HG03558 (cell line): ENCODE measurements at regions not wholly inside any gene's neighbourhood (a gene's known extent, or its start where the extent isn't known, plus 50 kb on each side); places are given as distances from the start of the nearest gene placed in this dataset.

Experiments
- ATAC-seq: cut with Tn5 transposase; IDR thresholded peaks from one replicate; pipeline ENCODE4 v1.9.1; 2021; ENCODE audit warnings: moderate number of reproducible peaks; ENCODE audit not compliant: unreplicated experiment; ENCODE audit errors: extremely low read depth

- no peak for ATAC-seq
These were observed 269.6 kb upstream of the ZMIZ1 start for GRCh38 chr10:78798976-78799730.

DNA sequence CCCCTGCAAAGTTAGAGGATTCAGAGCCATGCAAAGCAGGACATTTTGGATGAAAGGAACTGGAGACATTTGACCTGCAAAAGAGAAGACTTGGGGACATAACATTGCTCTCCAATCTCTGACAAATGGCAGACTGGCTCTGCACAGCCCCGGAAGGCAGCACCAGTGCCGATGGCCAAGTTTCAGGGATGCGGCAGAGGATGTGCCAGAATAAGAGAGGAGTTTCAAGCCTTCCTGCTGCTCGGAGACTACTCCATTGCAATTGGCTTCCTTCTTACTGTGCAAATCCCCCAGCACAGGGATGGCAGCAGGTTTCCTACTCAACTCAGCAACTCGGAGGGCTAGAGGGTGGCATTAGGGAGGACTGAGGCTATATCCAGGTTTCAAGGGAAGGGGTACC lies 268.8 kb upstream of the ZMIZ1 start:
- no peak for ATAC-seq

DNA sequence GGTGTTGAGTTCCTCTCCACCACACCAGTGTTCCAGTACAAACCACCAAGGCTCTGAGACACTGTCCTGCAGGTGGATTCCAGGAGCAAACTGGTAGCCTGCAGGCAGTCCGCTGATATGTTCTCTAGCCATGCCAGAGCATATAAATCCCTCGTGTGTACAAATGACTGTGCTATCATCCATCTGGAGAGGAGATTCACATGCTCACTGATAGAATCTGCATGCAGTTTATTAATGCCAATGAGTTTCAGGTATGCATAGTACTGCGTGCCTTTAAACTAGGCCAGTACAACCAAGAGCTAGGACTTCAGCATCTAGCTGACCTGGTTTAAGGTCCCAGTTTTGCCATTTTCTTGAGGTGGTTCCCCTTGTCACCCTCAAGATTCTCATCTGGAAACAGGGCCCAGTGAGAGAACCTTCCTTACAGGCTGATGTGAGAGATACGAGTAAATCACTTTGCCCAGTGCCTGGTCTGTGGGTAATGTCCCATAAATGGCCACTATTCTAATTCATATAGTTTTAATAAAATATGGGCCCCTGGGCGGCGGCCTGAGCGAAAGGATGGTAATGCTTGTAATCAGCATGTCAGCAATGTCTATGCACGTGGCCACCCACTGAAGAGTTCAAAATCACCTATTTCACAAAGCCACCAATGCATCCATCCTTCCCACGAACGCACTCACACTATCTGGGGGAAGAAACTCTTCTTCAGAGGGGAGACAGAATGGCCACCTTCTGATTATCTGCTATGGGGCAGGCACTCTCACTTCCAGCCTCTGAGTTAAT lies 268.0 kb upstream of the ZMIZ1 start:
- no peak for ATAC-seq

- no peak for ATAC-seq
These were observed 266.3 kb upstream of the ZMIZ1 start for GRCh38 chr10:78802431-78802830.

- no peak for ATAC-seq
These were observed 265.9 kb upstream of the ZMIZ1 start for GRCh38 chr10:78802866-78803265.

DNA sequence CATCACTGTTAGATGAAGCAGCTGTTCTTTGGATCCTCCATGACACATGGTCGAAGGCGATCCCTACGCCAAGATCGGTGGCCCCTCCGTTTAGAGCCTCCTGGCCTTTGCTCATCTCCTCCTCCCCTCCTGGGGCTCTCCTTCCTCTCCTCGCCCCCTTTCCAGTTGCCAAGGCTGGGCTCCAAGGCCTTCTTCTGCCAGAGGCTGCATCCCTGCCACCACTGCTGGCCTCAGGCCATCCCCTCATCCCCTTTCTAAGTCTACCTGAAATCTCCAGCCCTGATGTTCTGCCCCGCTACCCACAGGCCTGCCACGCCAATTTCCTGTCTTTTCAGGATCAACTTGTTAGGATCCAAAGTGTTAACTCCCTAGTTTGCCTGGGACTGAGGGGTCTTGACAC lies 265.1 kb upstream of the ZMIZ1 start:
- no peak for ATAC-seq

DNA sequence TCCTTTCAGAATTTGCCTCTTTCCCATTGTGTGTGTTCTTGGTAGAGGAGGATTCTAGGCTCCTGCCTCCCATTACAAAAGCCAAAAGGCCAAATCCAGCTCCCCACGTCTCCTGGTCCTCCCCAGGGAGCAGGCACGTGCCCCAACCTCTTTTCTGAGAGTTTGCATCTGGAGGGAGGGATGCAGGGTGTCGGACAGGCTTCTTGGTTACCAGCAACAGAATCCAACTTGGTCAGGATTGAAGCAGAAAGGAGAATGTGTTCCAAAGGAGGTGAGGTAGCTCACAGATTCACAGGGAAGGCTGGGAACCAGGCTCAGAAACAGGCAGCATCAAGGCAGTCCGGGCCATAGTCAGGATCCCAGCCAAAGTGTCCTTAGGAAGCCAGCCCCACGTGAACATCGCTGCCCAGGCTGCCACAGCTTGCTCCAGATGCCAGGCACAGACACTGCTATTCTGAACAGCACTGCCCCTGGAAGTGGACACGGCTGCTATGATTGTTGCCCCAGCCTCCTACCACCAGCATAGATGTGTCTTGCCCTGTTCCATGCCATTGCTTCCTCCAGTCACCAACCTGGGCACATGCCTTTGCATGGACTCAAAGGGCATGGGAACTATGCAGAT lies 264.2 kb upstream of the ZMIZ1 start:
- no peak for ATAC-seq

- ATAC-seq, result no peak
These were observed 263.6 kb upstream of the ZMIZ1 start for GRCh38 chr10:78805176-78805575.

DNA sequence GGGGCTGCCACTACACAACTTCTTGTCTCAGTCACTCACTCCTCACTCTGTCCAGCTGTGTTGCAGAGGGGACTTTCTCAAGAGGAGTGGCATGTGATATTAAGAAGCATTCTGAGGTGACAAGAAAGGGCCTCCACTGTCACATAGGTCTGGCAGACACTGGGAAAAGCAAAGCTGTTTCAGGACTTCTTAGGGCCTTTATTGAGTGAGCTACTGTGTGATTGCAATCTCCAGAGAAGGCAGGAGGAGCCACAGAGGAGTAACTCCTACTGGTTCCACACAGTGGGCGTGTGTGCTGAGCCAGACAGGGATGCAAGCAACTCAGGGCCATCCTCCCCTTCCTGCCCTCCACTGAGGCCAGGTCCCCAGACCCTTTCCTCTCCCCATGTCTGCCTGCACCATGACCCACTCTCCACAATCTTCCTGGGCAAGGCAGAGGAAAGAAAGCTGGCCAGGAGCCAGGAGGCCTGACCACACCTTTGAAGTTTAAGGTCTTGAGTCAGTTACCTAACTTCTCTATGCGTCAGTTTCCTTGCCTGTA lies 262.0 kb upstream of the ZMIZ1 start:
- no peak for ATAC-seq

GRCh38 chr10:78807504-78808203 lies 261.1 kb upstream of the ZMIZ1 start:
- no peak for ATAC-seq

DNA sequence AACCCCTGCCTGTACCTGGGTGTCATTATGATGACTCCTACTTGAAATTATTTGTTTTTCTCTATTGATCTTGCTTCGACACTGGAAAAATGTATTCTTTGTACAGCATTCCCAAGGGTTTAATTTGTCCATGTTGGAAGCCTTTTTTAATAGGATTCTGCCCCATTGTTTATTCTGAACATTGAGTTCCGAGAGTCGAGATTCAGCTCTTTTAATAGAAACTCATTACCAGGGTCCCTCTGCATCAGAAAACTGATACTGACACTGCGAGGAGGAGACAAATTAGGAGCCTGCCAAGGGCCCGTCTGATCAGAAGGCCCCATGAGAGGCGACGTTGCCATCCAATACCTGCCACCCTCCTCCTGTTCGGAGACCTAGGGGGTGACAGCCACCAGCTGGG lies 260.5 kb upstream of the ZMIZ1 start:
- ATAC-seq, result no peak

GRCh38 chr10:78808736-78809367 lies 259.9 kb upstream of the ZMIZ1 start:
- ATAC-seq, result no peak

GRCh38 chr10:78811174-78811573 lies 257.6 kb upstream of the ZMIZ1 start:
- ATAC-seq, result no peak

DNA sequence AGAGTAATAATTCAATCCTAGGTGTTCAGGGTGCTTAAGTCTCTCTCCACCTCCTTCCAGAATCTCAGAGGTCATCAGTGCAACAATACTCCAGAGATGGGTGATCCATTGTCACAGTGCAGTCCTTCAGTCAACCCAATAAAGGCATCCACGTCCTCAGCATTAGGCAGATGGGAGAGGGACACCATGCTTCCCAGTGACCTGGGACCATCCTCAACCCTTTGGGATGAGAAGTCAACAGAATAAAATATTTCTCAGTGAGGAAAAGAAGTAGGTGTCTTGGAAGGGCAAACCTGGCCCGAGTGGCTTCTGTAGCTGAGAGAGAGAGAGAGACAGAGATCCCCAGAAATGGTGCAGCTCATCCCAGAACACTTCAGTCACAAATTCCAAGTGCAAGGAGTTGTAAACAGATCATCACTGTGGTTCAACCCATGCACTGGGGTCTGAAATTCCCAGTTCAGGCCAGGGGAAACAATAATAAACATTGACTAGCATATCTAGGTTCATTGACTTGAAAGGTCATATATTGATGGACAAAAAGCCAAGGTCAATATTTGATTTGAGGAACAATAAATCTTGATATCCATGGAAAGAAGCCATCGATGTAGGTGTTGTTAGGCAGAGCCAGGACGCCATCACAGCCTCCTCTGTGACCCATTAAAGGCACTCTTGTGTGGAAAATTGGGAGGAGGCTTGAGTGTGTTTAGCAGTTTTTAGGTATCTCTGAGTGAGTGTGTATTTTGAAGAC lies 256.0 kb upstream of the ZMIZ1 start:
- no peak for ATAC-seq

- no peak for ATAC-seq
These were observed 255.2 kb upstream of the ZMIZ1 start for GRCh38 chr10:78813526-78813925.

- ATAC-seq, result no peak
These were observed 254.8 kb upstream of the ZMIZ1 start for GRCh38 chr10:78813998-78814399.

DNA sequence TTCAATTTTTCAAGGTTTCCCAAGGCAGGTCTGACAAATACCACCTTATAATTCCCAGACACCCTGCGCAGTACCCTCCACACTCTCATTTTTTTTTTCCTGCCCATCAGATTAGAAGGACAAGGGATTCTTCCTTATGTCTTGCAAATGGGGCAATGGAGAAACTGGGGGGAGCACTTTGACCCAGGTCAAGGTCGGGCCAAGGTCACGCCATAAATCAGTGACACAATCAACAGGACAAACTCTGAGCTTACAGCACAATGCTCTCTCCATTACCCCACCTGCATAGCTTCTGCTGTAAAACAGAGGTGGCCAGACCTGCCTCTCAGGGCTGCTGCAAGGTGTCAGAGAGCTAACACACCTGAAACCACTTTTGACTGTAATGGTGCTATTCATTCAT lies 254.4 kb upstream of the ZMIZ1 start:
- ATAC-seq, result no peak

DNA sequence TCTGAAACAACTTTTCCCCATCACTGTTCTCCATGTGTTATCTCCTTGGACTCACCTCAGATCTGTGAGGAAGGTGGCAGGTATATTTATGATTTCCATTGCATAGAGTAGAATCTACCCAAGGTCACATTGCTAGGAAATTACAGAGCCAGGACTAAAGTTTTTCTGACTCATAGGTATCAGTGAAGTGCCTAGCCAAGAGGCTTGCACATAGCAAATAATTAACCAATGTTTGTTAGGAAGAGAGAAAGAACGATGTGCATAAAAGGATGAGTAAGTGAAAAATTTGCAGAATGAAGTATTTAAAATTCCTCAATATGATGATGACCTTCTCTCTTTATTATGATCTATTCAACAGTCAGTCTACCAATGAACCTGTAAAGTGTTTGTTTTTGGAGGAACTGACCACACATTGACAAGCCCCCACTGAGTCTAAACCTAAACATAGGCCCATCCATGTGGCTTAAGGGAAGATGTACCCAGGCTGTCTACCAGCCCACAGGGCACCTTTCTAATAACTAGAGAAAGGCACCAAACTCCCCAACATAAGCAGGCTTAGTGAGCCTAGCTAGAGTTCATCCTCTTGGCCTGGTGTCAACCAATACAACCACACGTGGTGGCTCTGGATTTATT lies 252.9 kb upstream of the ZMIZ1 start:
- no peak for ATAC-seq

DNA sequence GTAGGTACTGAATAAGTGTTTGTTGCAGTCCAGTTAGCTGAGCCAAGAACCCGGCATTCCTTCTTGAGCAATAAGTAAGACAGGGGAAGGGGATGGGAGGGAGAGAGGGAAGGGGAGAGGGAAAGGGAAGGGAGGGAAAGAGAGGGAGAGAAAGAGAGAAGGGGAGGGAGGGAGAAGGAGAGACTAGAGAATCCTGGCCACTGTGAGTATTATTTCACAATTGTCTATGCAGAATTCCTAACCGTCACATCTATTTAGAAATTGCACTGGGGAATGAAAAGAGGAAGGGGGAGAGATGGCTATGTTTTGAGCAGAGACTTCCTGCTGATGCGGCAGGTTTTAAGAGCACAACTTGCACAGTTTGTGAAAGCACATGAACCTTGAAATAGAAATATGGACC lies 251.4 kb upstream of the ZMIZ1 start:
- ATAC-seq, result no peak
